ENCODE measurements at regions not wholly inside any gene's neighbourhood (a gene's known extent, or its start where the extent isn't known, plus 50 kb on each side); places are given as distances from the start of the nearest gene placed in this dataset.

DNA sequence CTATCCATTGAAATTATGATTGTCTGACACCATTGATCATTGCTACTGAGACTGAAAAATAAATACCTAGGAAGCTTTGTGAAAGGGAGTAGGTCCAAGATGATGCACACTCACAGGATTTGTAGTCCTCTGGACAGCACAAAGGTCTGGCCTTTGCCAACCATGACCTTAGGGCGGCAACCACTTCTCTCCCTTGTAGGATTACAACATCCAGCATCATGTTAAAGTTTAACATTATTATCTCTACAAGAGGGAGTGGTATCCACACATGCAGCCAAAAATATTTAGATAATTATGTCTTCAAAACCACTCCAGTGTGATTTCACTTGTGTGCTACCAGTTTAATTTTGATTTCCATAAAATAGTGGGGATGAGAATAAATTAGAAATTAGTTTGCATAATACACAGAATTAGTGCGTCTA is 51.1 kb upstream of the NHSL1 start:
- DNase-seq = no peak

GRCh38 chr6:138554146-138554545 is 54.9 kb upstream of the NHSL1 start:
- DNase-seq = no peak

GRCh38 chr6:138555421-138555988 is 56.2 kb upstream of the NHSL1 start:
- no peak for DNase-seq

- DNase-seq = no peak
These were observed 57.9 kb upstream of the NHSL1 start for GRCh38 chr6:138557147-138557546.

DNA sequence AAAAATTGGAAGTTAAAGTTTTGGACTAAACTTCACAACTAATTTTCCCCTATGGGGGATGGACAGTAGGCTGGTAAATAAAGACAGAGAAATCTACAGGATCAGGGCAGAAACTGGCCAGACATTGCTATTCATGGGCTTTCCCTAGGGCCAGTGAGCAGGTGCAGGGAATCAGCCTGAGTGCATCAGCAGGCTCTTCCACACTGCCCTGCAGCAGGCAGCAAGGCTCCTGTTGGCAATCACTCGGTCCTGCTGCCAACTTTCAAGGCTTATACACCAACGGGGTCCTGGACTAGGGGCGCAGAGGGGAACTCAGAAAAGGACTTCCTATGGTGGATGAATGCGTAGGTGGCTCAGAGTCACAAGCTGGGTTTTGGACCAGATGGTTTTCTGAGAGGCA is 59.8 kb upstream of the NHSL1 start:
- DNase-seq = no peak

DNA sequence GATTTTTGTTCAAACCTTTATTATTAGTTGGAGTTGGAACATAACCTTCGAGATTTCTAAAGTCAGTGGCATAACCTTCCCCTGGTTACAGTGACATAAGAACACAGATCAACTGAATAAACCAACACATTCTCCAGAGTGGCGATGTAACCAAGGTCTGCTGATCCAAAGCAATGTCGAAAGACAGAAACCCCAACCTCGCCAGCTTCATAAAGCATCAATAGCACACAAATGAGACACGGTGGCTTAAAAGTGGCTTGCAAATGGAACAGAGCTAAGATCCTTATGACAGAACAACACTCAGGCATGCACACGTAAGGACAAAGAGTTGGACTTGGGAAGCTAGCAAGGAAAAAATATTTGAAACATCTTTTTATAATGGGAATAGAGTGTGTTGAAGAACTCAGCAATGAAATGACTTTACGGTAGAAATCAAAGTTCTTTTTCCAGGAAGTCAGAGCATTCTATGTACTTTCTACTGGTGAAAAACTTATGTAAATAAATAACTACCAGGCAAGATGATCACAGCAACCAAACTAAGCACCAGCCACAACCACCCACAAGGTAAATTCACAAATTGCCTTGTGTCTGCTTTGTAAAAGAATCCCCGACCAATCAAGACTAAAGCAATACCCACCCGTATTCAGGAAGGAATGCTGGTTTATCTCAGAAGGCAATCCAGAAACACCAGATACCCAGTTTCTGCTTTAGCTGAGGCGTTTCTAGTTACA is 61.0 kb upstream of the NHSL1 start:
- no peak for DNase-seq

- DNase-seq = no peak
These were observed 63.4 kb upstream of the NHSL1 start for GRCh38 chr6:138562691-138563090.

DNA sequence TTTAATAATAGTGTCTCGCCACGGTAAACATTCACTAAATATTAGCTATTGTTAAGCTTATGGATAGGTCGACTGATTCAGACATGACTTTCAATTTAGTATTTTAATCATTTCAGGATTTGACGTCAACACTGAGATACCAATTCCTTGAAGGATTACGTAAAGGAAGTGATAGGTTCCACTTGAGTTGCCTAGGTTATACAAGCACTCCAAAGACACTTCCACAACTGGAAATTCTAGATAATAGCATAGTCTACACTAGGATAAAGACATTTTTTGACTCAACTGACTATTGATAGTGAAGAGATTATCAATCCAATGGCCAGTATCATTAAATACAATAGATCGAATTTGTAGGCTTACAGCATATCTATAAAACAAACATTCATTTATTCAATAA is 63.9 kb upstream of the NHSL1 start:
- no peak for DNase-seq

- no peak for DNase-seq
These were observed 64.4 kb upstream of the NHSL1 start for GRCh38 chr6:138563650-138564049.

DNA sequence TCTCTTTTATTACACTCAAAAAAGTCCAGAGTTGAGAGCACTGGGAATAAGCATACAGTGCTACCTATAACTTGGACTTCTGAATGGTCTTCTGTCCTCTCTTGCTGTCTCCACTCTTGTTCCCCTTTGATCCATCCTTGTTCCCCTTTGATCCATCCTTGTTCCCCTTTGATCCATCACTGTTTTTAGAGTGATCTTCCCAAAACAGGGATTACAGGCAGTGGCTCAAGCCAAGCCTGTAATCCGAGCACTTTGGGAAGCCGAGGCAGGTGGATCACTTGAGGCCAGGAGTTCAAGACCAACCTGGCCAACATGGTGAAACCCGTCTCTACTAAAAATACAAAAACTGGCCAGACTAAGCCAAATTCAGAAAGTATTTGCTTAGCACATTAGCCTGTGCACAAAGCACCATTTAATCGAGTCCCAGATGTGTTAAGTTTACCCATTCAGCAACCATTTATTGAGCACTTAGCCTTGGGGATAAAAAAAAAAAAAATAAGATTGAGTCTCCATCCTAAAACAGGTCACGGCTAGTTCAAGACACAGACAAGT is 65.0 kb upstream of the NHSL1 start:
- DNase-seq = no peak

DNA sequence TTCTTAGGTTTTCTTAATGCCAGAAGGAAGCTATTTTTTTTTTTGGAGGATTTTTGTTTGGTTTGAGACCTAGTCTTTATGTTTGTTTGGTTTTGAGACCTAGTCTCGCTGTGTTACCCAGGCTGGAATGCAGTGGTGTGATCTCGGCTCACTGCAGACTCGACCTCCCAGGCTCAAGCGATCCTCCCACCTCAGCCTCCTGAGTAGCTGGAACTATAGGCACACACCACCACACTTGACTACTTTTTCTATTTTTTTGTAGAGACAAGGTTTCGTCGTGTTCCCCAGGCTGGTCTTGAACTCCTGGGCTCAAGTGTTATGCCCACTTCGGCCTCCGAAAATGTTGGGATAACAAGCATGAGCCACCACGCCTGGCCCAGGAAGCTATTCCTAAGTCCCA is 67.8 kb upstream of the NHSL1 start:
- DNase-seq = no peak

DNA sequence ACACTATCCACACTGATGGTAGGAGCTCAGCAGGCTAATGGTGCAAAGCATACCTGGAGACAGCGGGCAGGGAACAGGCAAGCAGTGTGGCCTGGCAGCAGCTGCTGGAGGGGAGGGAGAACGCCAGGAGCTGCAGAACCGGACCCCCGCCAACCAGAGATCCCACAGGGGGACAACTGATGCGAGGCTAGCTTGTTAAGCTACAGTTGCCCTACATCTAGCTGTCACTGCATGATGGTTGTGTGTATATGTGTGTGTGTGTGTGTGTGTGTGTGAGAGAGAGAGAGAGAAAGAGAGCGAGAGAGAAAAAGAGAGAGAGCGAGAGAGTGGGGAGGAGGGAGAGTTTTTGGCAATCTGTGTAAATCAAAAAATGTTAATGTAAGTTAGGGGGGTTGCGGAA is 69.7 kb upstream of the NHSL1 start:
- no peak for DNase-seq

DNA sequence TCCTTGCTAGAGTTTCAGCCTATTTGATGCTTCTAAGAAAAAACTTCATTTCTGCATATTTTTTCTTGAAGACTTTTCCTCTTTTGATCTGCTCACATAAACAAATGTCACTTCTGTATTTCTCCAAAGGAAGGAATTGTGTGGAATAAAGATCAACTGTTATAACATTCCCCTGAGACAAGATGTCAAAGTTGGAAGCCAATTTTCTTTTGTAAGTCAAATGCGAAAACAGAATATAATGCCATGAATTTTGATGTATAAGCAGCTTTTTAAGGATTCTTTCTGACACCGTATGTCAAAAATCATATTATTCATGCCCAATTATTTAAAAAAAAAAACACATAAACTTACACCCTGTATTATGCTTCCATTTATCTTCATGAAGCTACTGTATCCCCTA is 70.3 kb upstream of the NHSL1 start:
- DNase-seq = no peak

GRCh38 chr6:138569970-138570724 is 70.9 kb upstream of the NHSL1 start:
- no peak for DNase-seq

DNA sequence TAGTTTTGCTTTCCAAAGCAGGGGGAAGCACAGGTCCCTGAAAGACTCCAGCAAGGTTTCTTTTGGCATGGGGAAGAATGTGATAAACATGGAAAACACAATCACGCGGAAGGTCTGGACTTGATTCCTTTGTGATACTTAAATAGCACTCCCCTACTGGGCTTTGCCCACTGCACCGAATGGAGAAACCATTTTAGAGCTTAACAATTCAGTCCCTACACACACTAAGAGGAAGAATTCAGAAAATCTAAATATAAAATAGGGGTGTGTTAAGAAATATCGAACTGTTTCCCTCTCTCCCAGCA is 71.4 kb upstream of the NHSL1 start:
- DNase-seq = no peak

DNA sequence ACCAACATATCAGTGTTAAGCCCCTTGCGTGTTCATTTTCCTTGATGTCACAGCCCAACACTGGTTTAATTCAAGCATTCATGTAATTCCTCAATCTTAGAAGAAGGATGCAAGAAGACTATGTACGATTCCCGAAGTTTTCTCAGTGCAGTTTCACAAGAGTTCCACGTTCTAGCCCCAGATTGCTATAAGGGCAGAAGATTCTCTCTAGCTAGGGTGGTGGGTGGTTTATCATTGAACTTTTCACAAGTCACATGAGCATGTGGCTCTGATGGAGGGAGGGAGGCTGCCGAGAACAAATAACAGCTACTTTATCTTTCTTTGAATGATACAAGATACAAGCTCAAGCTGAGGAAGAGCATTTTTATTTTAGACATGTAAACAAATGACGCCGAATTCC is 71.9 kb upstream of the NHSL1 start:
- DNase-seq = no peak

- no peak for DNase-seq
These were observed 72.4 kb upstream of the NHSL1 start for GRCh38 chr6:138571585-138572166.

GRCh38 chr6:138572167-138572875 is 73.0 kb upstream of the NHSL1 start:
- peak; percentile 7 for DNase-seq

DNA sequence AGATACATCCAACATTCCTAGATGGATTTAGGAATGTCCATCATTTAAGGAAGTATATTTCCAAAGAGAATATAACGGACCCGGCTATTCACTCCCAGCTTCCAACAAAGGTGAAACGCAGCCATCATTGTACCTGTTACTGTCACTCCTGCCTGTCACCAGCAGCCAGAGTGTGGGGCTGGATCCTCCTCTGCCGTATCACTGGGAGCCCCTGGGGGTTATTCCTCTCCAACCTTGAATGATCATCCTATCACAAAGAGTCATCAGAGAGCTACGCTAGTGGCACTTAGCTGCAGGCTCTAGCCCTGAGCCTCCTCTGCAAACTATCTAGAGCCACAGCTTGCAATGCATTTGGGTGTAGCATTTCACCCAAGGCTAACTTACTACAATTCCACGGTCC is 73.6 kb upstream of the NHSL1 start:
- DNase-seq = no peak

DNA sequence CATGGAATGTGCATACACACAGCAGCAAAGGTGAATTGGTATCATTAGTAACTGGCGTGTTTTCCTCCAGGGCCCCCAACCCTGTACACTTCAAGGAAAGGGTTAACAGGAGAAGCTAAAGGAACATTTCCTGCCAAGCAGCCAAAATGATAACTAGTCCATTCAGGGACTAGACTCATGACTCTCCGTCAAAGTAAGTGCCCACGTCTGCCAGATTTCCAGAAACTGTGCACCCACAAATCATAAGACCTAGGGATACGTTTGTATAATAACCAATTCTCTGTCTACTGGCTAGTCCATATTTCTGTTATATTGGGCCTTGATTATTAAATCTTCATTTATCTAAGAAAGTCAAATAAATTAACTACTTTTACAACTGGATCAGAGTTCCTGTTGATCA is 76.0 kb upstream of the NHSL1 start:
- no peak for DNase-seq

GRCh38 chr6:138576313-138576712 is 77.0 kb upstream of the NHSL1 start:
- DNase-seq = no peak

DNA sequence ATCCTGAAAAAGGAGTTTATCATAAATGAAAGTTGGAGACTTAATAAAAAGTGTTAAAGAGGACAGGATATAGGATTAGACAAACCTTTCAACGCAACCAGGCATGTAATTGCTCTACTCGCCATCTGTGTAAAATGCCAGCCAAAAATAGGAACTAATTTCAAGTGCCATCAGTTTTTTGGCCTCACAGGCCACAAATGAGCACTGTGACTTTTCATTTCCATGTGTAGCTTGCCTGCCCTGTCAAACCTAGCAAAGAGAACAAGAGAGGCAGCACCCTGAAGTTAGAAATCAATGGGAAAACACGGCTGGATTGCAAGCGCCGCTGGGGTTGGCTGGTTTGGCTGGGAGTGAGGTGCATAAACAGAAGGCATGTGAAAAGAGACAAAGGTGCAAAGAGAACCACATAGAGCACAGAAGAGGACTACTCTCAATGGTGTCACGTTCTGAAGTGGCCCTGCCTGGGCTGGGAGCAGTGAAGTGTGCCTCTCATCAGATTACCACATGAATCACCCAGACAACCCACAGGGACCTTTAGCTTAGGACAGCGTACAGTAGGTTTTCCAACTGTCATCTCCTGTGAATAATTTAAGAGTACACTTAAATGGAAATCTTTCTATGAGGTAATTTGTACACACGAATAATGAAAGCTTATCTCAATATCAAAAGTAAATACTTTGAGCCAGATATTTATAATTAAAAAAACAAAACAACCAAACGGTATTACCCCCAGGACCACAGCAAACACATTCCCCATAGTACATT is 78.0 kb upstream of the NHSL1 start:
- peak in 1 of 2 experiments; percentile 18 for DNase-seq
